A673 (cell line): ENCODE measurements at regions not wholly inside any gene's neighbourhood (a gene's known extent, or its start where the extent isn't known, plus 50 kb on each side); places are given as distances from the start of the nearest gene placed in this dataset.

Experiments
- EZH2 ChIP-seq: fragments of 200-600 bp; sonication (generic); IDR thresholded peaks from 2 replicates; pipeline ENCODE4 v1.6.1; 2017; ENCODE audit warnings: borderline replicate concordance, low read depth, mild to moderate bottlenecking, mixed read lengths, antibody characterized with exemption, low read length; ENCODE audit not compliant: poor library complexity, severe bottlenecking
- TF ChIP-seq, protein P1 (sequence below): fragments of 300-800, 200-600 bp; sonication (generic); conservative IDR thresholded peaks from 2 replicates; pipeline ENCODE4 v1.5.1; 2017; ENCODE audit warnings: low read depth, mild to moderate bottlenecking, antibody characterized with exemption, low read length, moderate library complexity, mixed read lengths

DNA sequence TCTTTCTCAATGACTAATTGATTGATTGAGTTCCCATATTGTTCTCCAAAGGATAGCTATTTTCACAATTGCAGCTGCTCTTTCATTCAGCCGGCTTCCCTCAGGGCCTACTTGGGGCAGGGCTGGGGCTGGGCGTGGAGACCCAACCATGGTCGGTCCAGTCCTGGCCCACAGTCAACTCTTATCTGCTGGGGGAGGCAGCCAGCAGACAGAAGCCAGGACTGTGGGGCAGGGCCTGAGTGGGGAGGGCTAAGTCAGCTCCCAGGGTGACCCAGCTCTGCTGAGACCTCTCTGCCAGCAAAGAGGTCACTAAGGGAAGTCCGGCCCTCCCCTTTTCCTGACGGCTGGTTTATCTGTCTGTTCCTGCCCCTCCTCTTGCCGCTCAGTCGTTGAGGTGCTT, 735.2 kb downstream of the TBC1D22A start:
- TF ChIP-seq, protein P1, sequence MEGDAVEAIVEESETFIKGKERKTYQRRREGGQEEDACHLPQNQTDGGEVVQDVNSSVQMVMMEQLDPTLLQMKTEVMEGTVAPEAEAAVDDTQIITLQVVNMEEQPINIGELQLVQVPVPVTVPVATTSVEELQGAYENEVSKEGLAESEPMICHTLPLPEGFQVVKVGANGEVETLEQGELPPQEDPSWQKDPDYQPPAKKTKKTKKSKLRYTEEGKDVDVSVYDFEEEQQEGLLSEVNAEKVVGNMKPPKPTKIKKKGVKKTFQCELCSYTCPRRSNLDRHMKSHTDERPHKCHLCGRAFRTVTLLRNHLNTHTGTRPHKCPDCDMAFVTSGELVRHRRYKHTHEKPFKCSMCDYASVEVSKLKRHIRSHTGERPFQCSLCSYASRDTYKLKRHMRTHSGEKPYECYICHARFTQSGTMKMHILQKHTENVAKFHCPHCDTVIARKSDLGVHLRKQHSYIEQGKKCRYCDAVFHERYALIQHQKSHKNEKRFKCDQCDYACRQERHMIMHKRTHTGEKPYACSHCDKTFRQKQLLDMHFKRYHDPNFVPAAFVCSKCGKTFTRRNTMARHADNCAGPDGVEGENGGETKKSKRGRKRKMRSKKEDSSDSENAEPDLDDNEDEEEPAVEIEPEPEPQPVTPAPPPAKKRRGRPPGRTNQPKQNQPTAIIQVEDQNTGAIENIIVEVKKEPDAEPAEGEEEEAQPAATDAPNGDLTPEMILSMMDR, result no peak
- TF ChIP-seq EZH2, result no peak
